BLaER1 (cell line): ENCODE measurements at regions not wholly inside any gene's neighbourhood (a gene's known extent, or its start where the extent isn't known, plus 50 kb on each side); places are given as distances from the start of the nearest gene placed in this dataset.

Experiments used
- H3K27ac ChIP-seq: shearing (Covaris generic); formaldehyde crosslinking; 2 replicates; pipeline ENCODE4 v1.8.1; 2022
- H3K27me3 ChIP-seq: shearing (Covaris generic); formaldehyde crosslinking; 2 replicates; pipeline ENCODE4 v1.8.1; 2022
- H3K36me3 ChIP-seq: shearing (Covaris generic); formaldehyde crosslinking; 2 replicates; pipeline ENCODE4 v1.8.1; 2022
- H3K4me1 ChIP-seq: shearing (Covaris generic); formaldehyde crosslinking; 2 replicates; pipeline ENCODE4 v1.8.1; 2022
- H3K4me2 ChIP-seq: shearing (Covaris generic); formaldehyde crosslinking; 2 replicates; pipeline ENCODE4 v1.8.1; 2022
- H3K4me3 ChIP-seq: shearing (Covaris generic); formaldehyde crosslinking; 2 replicates; pipeline ENCODE4 v1.8.1; 2022
- H3K9ac ChIP-seq: shearing (Covaris generic); formaldehyde crosslinking; 2 replicates; pipeline ENCODE4 v1.8.1; 2022
- H3K9me3 ChIP-seq: shearing (Covaris generic); formaldehyde crosslinking; 2 replicates; pipeline ENCODE4 v1.8.1; 2022
- H4K20me1 ChIP-seq: shearing (Covaris generic); formaldehyde crosslinking; 2 replicates; pipeline ENCODE4 v1.8.1; 2022
- Cebpa-rat ChIP-seq: shearing (Covaris generic); IDR thresholded peaks from 2 replicates; pipeline ENCODE4 v1.8.1; 2022

DNA sequence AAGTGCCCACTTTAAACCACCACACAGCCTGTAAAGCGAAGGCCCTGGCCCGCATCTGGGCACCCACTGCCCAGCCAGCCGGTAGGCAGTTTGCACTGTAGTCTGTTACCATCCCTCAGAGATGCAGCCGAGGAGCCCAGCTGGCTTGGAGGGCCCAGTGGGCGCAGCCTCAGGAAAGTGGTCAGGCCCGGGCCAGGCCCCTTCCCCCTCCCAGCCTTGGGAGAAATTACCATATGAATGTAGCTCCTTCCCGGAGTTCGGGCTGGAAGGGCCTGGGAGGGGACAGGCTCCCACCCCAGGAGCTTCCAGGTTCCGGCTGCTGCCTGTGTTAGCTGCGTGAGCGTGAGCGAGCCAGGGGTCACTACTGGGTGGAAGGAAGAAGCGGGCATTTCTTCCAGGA, 325.4 kb downstream of the SEC14L1 start:
- Histone ChIP-seq H3K27me3 (no peaks in the 10 kb centered on the region), H3K9me3 (no peaks in the 10 kb centered on the region), H3K9ac (peak overlapping the region; percentile 75), H3K4me1 (peaks cover 99% of the 10 kb centered on the region), H3K36me3 (peaks cover 57% of the 10 kb centered on the region), H3K27ac (peak overlapping the region; percentile 89), H3K4me3 (peak overlapping the region; percentile 55), H3K4me2 (peak overlapping the region; percentile 99), H4K20me1 (peaks cover 63% of the 10 kb centered on the region)
- no peak for TF ChIP-seq Cebpa-rat

DNA sequence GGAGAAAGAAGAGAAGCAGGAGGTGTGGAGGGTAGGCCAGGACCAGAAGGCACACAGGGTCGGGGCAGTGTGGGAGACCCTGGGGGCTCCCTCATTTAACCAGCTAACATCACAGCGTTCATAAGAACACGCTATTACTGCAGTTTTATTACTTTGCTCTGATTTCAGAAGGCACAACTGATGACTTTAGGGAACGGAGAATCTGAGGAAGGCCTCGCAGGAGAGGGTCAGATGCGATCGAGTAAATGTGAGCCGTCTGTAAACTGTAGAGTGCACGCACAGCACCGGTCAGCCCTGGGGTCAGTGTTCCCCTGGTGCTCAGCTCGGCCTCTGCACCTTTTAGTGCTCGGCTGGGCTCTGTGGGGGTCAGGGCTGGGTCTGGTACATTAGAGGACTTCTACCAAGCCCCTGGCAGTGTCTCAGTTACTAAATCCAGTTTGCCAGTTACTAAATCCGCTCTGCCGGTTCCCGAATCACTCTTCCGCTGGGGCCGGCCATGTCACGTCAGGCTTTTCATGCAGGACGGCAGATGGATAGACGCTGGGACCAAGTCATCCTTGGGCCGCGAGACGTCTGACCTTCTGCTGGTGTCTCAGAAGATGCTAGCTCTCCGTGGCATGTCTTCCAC, 325.9 kb downstream of the SEC14L1 start:
- Histone ChIP-seq H3K4me3 (peak overlapping the region; percentile 55), H3K4me2 (peak overlapping the region; percentile 99), H3K27me3 (no peaks in the 10 kb centered on the region), H3K9me3 (no peaks in the 10 kb centered on the region), H3K4me1 (peaks cover 99% of the 10 kb centered on the region), H4K20me1 (peaks cover 68% of the 10 kb centered on the region), H3K27ac (peak overlapping the region; percentile 89), H3K9ac (peak overlapping the region; percentile 75), H3K36me3 (peaks cover 63% of the 10 kb centered on the region)
- TF ChIP-seq Cebpa-rat = no peak

DNA sequence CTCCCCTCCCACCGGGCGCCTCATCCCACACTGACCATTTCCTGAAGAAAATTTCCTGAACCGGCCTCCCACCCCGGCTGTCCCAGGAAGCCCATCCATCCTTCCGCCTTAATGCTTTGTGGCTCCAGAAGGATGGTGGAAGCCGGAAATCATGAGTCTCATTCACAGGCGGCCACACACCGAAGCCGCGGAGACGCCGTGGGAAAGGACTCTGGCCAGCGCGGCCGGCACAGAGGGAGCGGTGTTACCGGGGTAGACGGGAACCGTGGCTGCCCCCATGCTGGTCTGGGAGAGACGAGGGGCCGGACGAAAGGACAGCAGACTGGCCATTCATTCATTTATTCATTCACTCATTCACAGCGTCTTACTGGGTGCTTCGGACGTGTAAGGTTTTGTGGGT, 326.8 kb downstream of the SEC14L1 start:
- H3K27ac ChIP-seq = peak overlapping the region; percentile 89
- H3K9me3 ChIP-seq = no peaks in the 10 kb centered on the region
- H3K9ac ChIP-seq = peak overlapping the region; percentile 75; the same call in 1 of the 2 replicates
- H3K4me2 ChIP-seq = peak overlapping the region; percentile 99
- no peaks in the 10 kb centered on the region for H3K27me3 ChIP-seq
- TF ChIP-seq Cebpa-rat = no peak
- H3K4me3 ChIP-seq = no peak overlapping the region
- H4K20me1 ChIP-seq = peaks cover 76% of the 10 kb centered on the region
- H3K36me3 ChIP-seq = peaks cover 64% of the 10 kb centered on the region
- H3K4me1 ChIP-seq = peaks cover 99% of the 10 kb centered on the region

GRCh38 chr17:77468897-77469296, 328.1 kb downstream of the SEC14L1 start:
- H3K4me2 ChIP-seq = peak overlapping the region; percentile 92
- TF ChIP-seq Cebpa-rat = no peak
- peak overlapping the region; percentile 46; the same call in 1 of the 2 replicates for H3K27ac ChIP-seq
- H4K20me1 ChIP-seq = peaks cover 90% of the 10 kb centered on the region
- H3K9ac ChIP-seq = peak overlapping the region; percentile 53; the same call in 1 of the 2 replicates
- peaks cover 65% of the 10 kb centered on the region for H3K36me3 ChIP-seq
- H3K9me3 ChIP-seq = no peaks in the 10 kb centered on the region
- H3K4me3 ChIP-seq = no peak overlapping the region; the same call in 1 of the 2 replicates
- H3K4me1 ChIP-seq = peaks cover 99% of the 10 kb centered on the region
- no peaks in the 10 kb centered on the region for H3K27me3 ChIP-seq

- Histone ChIP-seq H3K27ac (peak overlapping the region; percentile 73), H4K20me1 (peaks cover 98% of the 10 kb centered on the region), H3K36me3 (peaks cover 75% of the 10 kb centered on the region), H3K27me3 (no peaks in the 10 kb centered on the region), H3K4me2 (peak overlapping the region; percentile 92), H3K4me3 (peak overlapping the region; percentile 19; the same call in 1 of the 2 replicates), H3K9ac (peak overlapping the region; percentile 59), H3K4me1 (peaks cover 99% of the 10 kb centered on the region), H3K9me3 (no peaks in the 10 kb centered on the region)
- no peak for TF ChIP-seq Cebpa-rat
These were observed 329.6 kb downstream of the SEC14L1 start for GRCh38 chr17:77470330-77470786.

DNA sequence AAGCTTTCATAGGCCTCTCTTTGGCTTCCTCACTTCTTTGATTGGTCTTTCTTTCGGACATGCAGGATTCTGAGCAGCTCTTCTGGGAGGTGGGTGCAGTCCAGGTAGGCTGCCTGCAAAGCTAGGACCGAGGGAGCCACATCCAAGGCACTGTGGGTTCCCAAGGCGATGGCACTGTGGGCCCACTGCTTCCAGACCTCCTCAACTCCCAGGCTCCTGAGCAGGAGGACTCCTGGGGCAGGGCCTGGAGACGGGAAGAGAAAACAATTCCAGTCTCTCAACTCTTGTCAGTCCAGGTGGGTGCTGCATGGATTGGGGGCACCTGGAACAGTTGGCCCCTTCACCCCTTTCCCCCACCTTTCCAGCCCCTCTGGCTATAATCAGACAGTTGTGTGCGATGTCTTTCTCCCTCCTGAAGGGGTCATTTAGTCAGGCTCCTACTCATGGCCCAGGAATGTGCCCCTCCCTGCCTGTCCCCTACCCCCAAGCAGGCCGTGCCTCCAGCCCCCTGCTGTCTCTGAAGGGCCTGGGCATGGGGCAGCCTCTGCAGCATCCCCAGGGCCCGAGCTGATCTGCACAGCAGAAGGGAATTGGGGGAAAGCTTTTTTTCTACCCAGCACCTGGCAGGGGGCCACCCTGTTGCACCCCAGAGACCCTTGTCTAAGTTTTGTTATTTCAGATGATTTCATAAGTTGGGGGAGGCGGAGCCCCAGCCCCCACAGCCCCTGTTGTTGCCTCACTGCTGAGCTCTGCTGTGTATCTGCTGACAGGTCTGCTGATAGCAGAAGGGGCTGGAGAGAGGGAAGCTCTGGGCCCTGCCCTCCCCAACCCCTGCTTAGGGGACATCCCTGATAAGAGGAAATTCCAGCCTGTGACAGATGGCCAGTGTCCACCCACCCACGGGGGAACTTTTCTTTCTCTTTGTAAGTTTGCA, 330.3 kb downstream of the SEC14L1 start:
- Histone ChIP-seq H3K27me3 (no peaks in the 10 kb centered on the region), H3K9ac (peak overlapping the region; percentile 59), H3K4me3 (peak overlapping the region; percentile 39; the same call in 1 of the 2 replicates), H4K20me1 (peaks cover 100% of the 10 kb centered on the region), H3K4me1 (peaks cover 100% of the 10 kb centered on the region), H3K4me2 (peak overlapping the region; percentile 92), H3K36me3 (peaks cover 82% of the 10 kb centered on the region), H3K27ac (peak overlapping the region; percentile 73), H3K9me3 (no peaks in the 10 kb centered on the region)
- no peak for TF ChIP-seq Cebpa-rat

DNA sequence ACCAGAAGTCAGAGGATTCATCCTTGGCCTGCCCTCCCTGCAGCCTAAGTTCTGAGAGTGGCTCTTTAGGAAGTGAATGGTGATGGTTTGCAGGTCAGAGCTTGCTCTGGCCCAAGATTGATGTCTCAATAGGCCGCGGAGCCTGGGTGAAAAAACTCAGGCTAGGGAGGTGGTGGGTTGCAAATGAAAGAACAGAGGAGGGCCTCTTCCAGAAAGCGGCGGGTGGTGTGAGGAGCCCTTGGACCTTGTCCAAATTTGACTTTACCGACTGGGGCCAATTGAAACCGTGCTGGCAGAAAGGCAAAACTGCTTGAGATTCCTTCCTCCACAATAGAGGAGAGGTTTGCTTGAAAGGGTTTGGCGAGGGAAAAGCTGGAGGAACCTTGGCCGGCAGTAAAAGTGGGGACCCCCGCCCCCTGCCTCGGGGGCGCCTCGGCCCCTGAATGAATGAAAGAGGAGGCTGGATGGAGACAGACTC, 331.3 kb downstream of the SEC14L1 start:
- H3K4me1 ChIP-seq = peaks cover 100% of the 10 kb centered on the region
- peak overlapping the region; percentile 39 for H3K4me3 ChIP-seq
- peaks cover 83% of the 10 kb centered on the region for H3K36me3 ChIP-seq
- no peak for TF ChIP-seq Cebpa-rat
- H3K27me3 ChIP-seq = no peaks in the 10 kb centered on the region
- peak overlapping the region; percentile 92 for H3K4me2 ChIP-seq
- peak overlapping the region; percentile 59 for H3K9ac ChIP-seq
- H4K20me1 ChIP-seq = peaks cover 100% of the 10 kb centered on the region
- H3K9me3 ChIP-seq = no peaks in the 10 kb centered on the region
- peak overlapping the region; percentile 73 for H3K27ac ChIP-seq

- H3K4me2 ChIP-seq = peak overlapping the region; percentile 92
- peaks cover 100% of the 10 kb centered on the region for H4K20me1 ChIP-seq
- H3K4me1 ChIP-seq = peaks cover 100% of the 10 kb centered on the region
- H3K27me3 ChIP-seq = no peaks in the 10 kb centered on the region
- no peaks in the 10 kb centered on the region for H3K9me3 ChIP-seq
- H3K9ac ChIP-seq = peak overlapping the region; percentile 59
- TF ChIP-seq Cebpa-rat = no peak
- H3K36me3 ChIP-seq = peaks cover 76% of the 10 kb centered on the region
- peak overlapping the region; percentile 39 for H3K4me3 ChIP-seq
- peak overlapping the region; percentile 73 for H3K27ac ChIP-seq
These were observed 331.9 kb downstream of the SEC14L1 start for GRCh38 chr17:77472468-77473310.
